Germinal center (tissue), 1 donor: ENCODE measurements at regions not wholly inside any gene's neighbourhood (a gene's known extent, or its start where the extent isn't known, plus 50 kb on each side); places are given as distances from the start of the nearest gene placed in this dataset.

Source experiments
- DNase-seq: peaks from one replicate; pipeline ENCODE4 v3.0.0; 2012; ENCODE audit warnings: mixed read lengths, low spot score

GRCh38 chr4:160831165-160831922 is 1332.5 kb downstream of the FSTL5 start:
- no peak for DNase-seq

GRCh38 chr4:160835789-160836188 is 1328.0 kb downstream of the FSTL5 start:
- DNase-seq, result no peak

GRCh38 chr4:160836431-160836830 is 1327.4 kb downstream of the FSTL5 start:
- no peak for DNase-seq

- no peak for DNase-seq
These were observed 1317.7 kb downstream of the FSTL5 start for GRCh38 chr4:160846121-160846520.

- no peak for DNase-seq
These were observed 1316.6 kb downstream of the FSTL5 start for GRCh38 chr4:160847228-160847627.

GRCh38 chr4:160848489-160848888 is 1315.3 kb downstream of the FSTL5 start:
- no peak for DNase-seq

- DNase-seq, result no peak
These were observed 1314.7 kb downstream of the FSTL5 start for GRCh38 chr4:160848901-160849760.

- no peak for DNase-seq
These were observed 1299.5 kb downstream of the FSTL5 start for GRCh38 chr4:160864253-160864652.

GRCh38 chr4:160869899-160870298 is 1293.9 kb downstream of the FSTL5 start:
- no peak for DNase-seq

- no peak for DNase-seq
These were observed 1291.3 kb downstream of the FSTL5 start for GRCh38 chr4:160872491-160872890.

GRCh38 chr4:160877087-160877790 is 1286.6 kb downstream of the FSTL5 start:
- DNase-seq, result no peak

- no peak for DNase-seq
These were observed 1283.6 kb downstream of the FSTL5 start for GRCh38 chr4:160880180-160880579.

- no peak for DNase-seq
These were observed 1276.1 kb downstream of the FSTL5 start for GRCh38 chr4:160887668-160888067.

GRCh38 chr4:160894128-160894527 is 1269.7 kb downstream of the FSTL5 start:
- no peak for DNase-seq

- DNase-seq, result no peak
These were observed 1269.0 kb downstream of the FSTL5 start for GRCh38 chr4:160894809-160895208.

GRCh38 chr4:160927311-160927710 is 1236.5 kb downstream of the FSTL5 start:
- no peak for DNase-seq

- no peak for DNase-seq
These were observed 1235.3 kb downstream of the FSTL5 start for GRCh38 chr4:160928482-160928881.

- DNase-seq, result no peak
These were observed 1216.1 kb downstream of the FSTL5 start for GRCh38 chr4:160947653-160948052.

GRCh38 chr4:160956875-160957274 is 1206.9 kb downstream of the FSTL5 start:
- DNase-seq, result no peak

GRCh38 chr4:160969925-160970324 is 1193.9 kb downstream of the FSTL5 start:
- DNase-seq, result no peak

GRCh38 chr4:160980091-160980490 is 1183.7 kb downstream of the FSTL5 start:
- no peak for DNase-seq

- DNase-seq, result no peak
These were observed 1182.7 kb downstream of the FSTL5 start for GRCh38 chr4:160981083-160981482.

- no peak for DNase-seq
These were observed 1180.8 kb downstream of the FSTL5 start for GRCh38 chr4:160983035-160983434.
